ENCODE measurements at regions not wholly inside any gene's neighbourhood (a gene's known extent, or its start where the extent isn't known, plus 50 kb on each side); places are given as distances from the start of the nearest gene placed in this dataset.

DNA sequence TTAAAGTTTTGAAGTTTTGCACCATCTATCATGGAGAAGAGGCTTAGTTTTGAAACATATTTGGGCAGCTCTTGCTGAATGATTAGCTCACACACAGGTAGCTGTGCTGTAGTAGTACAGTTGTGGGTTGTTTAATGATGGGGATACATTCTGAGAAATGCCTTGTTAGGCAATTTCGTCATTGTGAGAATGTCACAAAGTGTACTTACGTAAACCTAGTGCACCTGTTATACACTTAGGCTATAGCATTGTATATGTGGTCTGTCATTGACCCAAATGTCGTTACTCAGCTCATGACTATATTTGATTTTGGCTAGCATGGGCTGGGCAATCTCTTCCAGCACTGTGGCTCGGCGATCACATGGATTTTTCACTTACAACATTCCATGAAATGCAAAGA is 247.2 kb upstream of the IGFBP3 start:
- TF ChIP-seq CREB1 (CRISPR knock-in tag; IDR thresholded peaks at IDR 0.05; ENCODE audit: low read depth): no peak
- TF ChIP-seq, protein P1, sequence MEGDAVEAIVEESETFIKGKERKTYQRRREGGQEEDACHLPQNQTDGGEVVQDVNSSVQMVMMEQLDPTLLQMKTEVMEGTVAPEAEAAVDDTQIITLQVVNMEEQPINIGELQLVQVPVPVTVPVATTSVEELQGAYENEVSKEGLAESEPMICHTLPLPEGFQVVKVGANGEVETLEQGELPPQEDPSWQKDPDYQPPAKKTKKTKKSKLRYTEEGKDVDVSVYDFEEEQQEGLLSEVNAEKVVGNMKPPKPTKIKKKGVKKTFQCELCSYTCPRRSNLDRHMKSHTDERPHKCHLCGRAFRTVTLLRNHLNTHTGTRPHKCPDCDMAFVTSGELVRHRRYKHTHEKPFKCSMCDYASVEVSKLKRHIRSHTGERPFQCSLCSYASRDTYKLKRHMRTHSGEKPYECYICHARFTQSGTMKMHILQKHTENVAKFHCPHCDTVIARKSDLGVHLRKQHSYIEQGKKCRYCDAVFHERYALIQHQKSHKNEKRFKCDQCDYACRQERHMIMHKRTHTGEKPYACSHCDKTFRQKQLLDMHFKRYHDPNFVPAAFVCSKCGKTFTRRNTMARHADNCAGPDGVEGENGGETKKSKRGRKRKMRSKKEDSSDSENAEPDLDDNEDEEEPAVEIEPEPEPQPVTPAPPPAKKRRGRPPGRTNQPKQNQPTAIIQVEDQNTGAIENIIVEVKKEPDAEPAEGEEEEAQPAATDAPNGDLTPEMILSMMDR (conservative IDR thresholded peaks at IDR 0.05; ENCODE audit: low read depth in 2 of 2): no peak
- TF ChIP-seq EZH2 (IDR thresholded peaks at IDR 0.05; ENCODE audit: low read depth, unreplicated experiment): no peak
- TF ChIP-seq POLR2AphosphoS5 (IDR thresholded peaks at IDR 0.05; ENCODE audit: low read depth): no peak
- TF ChIP-seq REST (IDR thresholded peaks at IDR 0.05; ENCODE audit: unreplicated experiment): no peak
- no peak for TF ChIP-seq ZNF462 (CRISPR knock-in tag; IDR thresholded peaks at IDR 0.05)
- no peak for TF ChIP-seq JUNB (IDR thresholded peaks at IDR 0.05; ENCODE audit: unreplicated experiment)
- TF ChIP-seq STAT1 (IDR thresholded peaks at IDR 0.05; ENCODE audit: unreplicated experiment): no peak
- no peak for TF ChIP-seq ZNF114 (CRISPR knock-in tag; IDR thresholded peaks at IDR 0.05)
- no peak for TF ChIP-seq NANOG (IDR thresholded peaks at IDR 0.05; ENCODE audit: borderline replicate concordance)
- TF ChIP-seq EZH2phosphoT487 (IDR thresholded peaks at IDR 0.05; ENCODE audit: unreplicated experiment): no peak
- TF ChIP-seq ZNF331 (CRISPR knock-in tag; IDR thresholded peaks at IDR 0.05; ENCODE audit: low read depth): no peak
